Mesothelial cell of epicardium (in vitro differentiated cells): ENCODE measurements at regions not wholly inside any gene's neighbourhood (a gene's known extent, or its start where the extent isn't known, plus 50 kb on each side); places are given as distances from the start of the nearest gene placed in this dataset.

Experiments
- DNase-seq, 2 experiments: peaks; one replicate each; pipeline ENCODE4 v3.0.0; 2021; ENCODE audit warnings: low spot score in 2 of 2; ENCODE audit not compliant: unreplicated experiment in 2 of 2
- H3K27ac Mint-ChIP-seq: 2 replicates; pipeline ENCODE4 v1.8.0; 2021; ENCODE audit warnings: mixed read lengths
- H3K27me3 Mint-ChIP-seq: 2 replicates; pipeline ENCODE4 v1.8.0; 2021; ENCODE audit warnings: low read depth, mixed read lengths
- H3K36me3 Mint-ChIP-seq: 2 replicates; pipeline ENCODE4 v1.8.0; 2021; ENCODE audit warnings: mixed read lengths
- H3K4me1 Mint-ChIP-seq: 2 replicates; pipeline ENCODE4 v1.8.0; 2021; ENCODE audit warnings: mixed read lengths
- H3K4me3 Mint-ChIP-seq: 2 replicates; pipeline ENCODE4 v1.8.0; 2021; ENCODE audit warnings: mild to moderate bottlenecking, moderate library complexity, mixed read lengths
- H3K9me3 Mint-ChIP-seq: 2 replicates; pipeline ENCODE4 v1.8.0; 2021; ENCODE audit warnings: mixed read lengths
- TF ChIP-seq, protein P1 (sequence below): fragments of 200-600 bp; sonication (generic); IDR thresholded peaks from one replicate; pipeline ENCODE4 v1.5.0; 2021; ENCODE audit warnings: antibody characterized with exemption; ENCODE audit not compliant: unreplicated experiment

DNA sequence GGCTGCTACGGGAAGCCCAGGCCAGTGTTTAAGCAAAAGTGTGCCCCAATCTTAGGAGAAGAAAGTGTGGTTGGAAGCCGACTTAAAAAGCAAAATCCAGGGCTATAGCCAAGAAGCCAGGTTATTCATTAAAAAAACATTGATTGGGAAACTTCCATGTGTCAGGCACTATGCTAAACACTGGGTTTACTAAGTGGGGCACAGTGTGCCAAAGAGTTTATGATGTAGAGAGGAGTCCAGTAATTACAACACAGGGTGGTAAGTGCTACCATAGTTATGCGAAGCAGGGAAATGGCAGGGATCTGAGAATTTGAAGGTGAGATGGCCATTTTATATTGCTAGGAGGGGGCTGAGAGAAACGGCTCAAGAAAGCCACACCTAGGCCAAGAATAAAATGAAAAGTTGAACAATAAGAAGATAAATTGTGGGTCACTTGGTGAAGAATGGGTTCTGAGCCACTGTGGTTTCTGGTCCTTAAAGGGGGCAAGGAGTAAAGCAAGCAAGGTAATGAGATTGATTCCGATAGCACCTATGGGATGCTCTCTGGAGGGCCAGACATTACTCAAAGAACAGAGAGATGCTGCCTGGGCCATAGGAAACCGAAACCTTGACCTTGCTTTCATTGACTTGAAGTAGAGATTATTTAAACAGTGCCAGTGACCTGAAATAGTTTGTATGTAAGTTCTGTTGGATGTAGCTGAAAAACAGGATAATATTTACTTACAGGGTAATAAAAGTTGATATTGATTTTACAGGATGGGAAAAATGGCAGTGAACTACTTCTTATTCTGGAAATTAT is 177.8 kb downstream of the GIPC2 start:
- TF ChIP-seq, protein P1, sequence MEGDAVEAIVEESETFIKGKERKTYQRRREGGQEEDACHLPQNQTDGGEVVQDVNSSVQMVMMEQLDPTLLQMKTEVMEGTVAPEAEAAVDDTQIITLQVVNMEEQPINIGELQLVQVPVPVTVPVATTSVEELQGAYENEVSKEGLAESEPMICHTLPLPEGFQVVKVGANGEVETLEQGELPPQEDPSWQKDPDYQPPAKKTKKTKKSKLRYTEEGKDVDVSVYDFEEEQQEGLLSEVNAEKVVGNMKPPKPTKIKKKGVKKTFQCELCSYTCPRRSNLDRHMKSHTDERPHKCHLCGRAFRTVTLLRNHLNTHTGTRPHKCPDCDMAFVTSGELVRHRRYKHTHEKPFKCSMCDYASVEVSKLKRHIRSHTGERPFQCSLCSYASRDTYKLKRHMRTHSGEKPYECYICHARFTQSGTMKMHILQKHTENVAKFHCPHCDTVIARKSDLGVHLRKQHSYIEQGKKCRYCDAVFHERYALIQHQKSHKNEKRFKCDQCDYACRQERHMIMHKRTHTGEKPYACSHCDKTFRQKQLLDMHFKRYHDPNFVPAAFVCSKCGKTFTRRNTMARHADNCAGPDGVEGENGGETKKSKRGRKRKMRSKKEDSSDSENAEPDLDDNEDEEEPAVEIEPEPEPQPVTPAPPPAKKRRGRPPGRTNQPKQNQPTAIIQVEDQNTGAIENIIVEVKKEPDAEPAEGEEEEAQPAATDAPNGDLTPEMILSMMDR: no peak
- Mint-ChIP-seq H3K27me3 (peaks cover 46% of the 10 kb centered on the region), H3K36me3 (no peaks in the 10 kb centered on the region), H3K4me3 (no peak overlapping the region), H3K4me1 (no peaks in the 10 kb centered on the region), H3K9me3 (no peaks in the 10 kb centered on the region), H3K27ac (no peak overlapping the region)
- DNase-seq: no peak

DNA sequence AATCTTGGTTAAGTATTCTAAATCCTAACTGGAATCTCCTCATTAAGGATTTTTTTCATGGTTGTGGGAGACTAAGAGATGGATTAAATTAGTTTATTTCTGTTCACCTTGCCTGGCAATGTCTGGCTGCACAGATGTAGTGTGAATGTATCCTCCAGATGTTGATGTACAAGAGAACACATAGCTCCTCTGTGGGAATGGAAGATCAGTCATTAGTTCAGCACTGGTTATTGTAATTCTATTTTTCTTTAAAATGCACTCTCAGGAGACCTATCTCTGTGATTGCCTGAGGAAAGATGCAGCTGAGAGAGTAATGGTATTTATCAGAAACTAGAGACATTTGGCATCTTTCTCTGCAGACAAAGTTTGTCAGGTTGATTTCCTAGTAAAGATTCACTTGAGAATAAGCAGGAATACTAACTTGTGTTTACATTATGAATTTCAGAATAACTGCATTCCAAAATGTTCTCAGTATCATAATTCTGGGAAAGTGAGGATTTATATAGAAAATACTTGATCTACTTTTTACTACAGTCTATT is 178.6 kb downstream of the GIPC2 start:
- Mint-ChIP-seq H3K9me3 (no peaks in the 10 kb centered on the region), H3K36me3 (no peaks in the 10 kb centered on the region), H3K27me3 (peaks cover 51% of the 10 kb centered on the region), H3K4me1 (no peaks in the 10 kb centered on the region), H3K4me3 (no peak overlapping the region), H3K27ac (no peak overlapping the region)
- no peak for DNase-seq
- TF ChIP-seq, protein P1: no peak

DNA sequence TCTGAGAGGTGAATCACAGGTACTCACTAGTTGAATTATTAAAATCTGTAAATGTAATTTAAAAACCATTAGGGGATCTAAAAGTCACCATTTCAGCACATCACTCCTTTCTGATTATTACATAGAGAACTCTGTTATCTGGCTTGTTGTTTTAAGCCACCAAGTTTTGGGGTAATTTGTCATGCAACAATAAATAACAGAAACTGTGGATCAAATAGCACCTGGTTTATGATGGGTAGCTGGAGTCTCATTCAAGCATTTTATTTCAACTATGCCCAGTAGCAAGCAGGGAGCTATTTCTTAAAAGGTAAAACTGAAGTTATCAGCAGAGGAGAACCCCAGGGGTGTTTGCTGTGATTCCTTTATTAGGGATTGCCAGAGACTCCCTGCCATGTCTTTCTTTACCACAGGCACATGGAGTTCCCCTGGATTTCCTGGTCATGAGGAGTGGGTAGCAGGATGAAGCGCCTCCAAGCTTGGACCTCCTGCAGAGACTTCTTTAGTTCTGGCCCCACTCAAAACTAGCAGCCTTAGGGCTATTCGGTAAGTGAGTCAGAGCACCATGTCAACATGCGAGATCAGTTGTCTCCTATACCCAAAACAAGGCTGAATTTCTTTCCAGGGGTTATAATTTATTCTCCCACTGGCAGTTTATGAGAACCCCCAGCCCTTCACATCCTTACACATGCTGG is 179.2 kb downstream of the GIPC2 start:
- Mint-ChIP-seq H3K36me3 (no peaks in the 10 kb centered on the region), H3K27me3 (peaks cover 55% of the 10 kb centered on the region), H3K9me3 (no peaks in the 10 kb centered on the region), H3K27ac (no peak overlapping the region), H3K4me1 (no peaks in the 10 kb centered on the region), H3K4me3 (no peak overlapping the region)
- TF ChIP-seq, protein P1: no peak
- DNase-seq: no peak

DNA sequence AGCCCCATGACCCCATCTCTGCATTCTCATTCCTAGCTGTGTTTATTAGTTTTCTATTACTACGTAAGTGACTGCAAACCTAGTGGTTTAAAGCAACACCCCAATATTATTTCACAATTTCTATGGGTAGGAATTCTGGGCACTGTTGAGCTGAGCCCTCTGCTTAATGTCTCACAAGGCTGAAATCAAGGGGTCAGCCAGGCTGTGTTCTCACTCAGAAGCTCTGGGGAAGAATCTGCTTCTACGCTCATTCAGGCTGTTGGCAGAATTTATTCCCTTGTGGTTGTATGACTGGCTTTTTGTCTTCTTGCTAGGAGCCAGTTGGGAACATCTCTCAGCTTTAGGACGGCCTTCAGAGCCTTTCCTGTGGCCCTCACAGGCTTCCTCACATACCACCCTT is 181.0 kb downstream of the GIPC2 start:
- Mint-ChIP-seq H3K36me3 (no peaks in the 10 kb centered on the region), H3K27me3 (peaks cover 54% of the 10 kb centered on the region), H3K27ac (no peak overlapping the region), H3K4me3 (no peak overlapping the region), H3K4me1 (no peaks in the 10 kb centered on the region), H3K9me3 (no peaks in the 10 kb centered on the region)
- TF ChIP-seq, protein P1: no peak
- no peak for DNase-seq

DNA sequence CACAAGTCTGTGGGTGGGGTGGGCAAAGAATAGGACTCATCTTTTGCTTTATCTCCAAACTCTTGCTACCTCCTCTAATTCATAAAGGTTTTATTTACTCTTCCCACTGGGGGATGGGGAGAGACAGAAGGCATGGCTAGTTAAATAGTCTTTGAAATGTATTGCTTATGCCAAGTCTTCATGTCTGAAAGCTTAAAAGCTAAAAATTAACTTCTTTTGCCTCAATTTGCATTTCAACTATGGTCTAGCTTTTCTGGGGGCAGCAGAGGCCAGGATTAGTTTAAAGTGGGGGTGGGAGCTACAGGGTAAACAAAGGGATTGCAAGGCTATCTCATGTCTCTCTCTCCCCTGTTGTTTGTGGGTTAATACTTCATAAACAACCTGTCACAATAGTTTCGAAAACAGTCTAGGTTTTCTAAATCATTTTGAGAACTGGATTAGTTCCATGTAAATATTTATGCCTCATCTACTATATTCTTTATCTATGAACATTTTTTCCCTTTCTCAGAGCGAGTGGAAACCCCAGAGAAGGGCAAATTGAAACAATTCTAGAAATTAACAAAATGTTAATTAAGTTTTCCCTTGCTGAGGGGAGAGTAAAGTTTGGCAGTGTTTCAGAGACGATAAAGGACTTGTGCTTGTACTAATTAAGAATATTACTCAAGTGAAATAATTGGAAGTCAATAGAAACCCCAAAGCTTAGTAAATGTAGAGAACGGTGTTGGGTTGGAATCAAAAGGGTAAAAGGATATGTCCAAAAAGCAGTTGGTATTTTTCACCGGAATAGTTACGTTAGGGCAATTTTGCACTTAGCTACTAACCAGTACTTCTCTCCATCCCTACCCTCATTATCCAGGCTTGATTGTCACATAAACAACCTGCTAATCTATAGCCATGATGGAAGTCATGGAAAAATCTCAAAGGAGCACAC is 182.2 kb downstream of the GIPC2 start:
- TF ChIP-seq, protein P1: no peak
- H3K4me1 Mint-ChIP-seq: no peaks in the 10 kb centered on the region
- no peak for DNase-seq
- H3K27ac Mint-ChIP-seq: no peak overlapping the region
- H3K4me3 Mint-ChIP-seq: no peak overlapping the region
- peaks cover 62% of the 10 kb centered on the region for H3K27me3 Mint-ChIP-seq
- no peaks in the 10 kb centered on the region for H3K36me3 Mint-ChIP-seq
- H3K9me3 Mint-ChIP-seq: no peaks in the 10 kb centered on the region
